Sigmoid colon (tissue), 4 donors: ENCODE measurements at regions not wholly inside any gene's neighbourhood (a gene's known extent, or its start where the extent isn't known, plus 50 kb on each side); places are given as distances from the start of the nearest gene placed in this dataset.

ENCODE experiments used
- EP300 ChIP-seq, 4 donors: sonication (generic); formaldehyde crosslinking; IDR thresholded peaks; one replicate each; pipeline ENCODE4 v1.6.1; 2017; ENCODE audit warnings: antibody characterized with exemption in 4 of 4
- POLR2AphosphoS5 ChIP-seq, 4 donors: sonication (generic); formaldehyde crosslinking; IDR thresholded peaks; one replicate each; pipeline ENCODE4 v1.6.1; 2017; ENCODE audit warnings: antibody characterized with exemption in 4 of 4
- TF ChIP-seq, protein P1 (sequence below), 4 experiments: fragments of 450-650 bp in 3 of 4; fragments of 200-600 bp in 1 of 4; IDR thresholded peaks; one replicate each; pipeline ENCODE4 v1.5.1; 2016 to 2019; ENCODE audit warnings: antibody characterized with exemption in 4 of 4, mild to moderate bottlenecking in 3 of 4, moderate library complexity in 2 of 4

DNA sequence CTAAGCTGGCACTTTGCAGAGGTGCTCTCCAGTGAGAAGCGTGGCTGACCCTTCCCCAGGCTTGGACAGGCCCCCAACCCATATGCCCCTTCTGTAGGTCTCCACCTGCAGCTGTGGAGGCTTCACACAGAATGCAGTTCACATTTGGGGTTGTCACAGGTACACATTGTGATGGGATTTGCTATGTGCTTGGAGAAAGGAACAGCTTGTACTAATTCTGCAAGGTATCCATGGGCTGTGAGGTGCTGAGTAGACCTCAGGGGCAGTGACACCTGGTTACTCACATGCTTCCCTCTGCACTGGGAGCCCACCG, 188.9 kb downstream of the CXCL12 start:
- TF ChIP-seq, protein P1, sequence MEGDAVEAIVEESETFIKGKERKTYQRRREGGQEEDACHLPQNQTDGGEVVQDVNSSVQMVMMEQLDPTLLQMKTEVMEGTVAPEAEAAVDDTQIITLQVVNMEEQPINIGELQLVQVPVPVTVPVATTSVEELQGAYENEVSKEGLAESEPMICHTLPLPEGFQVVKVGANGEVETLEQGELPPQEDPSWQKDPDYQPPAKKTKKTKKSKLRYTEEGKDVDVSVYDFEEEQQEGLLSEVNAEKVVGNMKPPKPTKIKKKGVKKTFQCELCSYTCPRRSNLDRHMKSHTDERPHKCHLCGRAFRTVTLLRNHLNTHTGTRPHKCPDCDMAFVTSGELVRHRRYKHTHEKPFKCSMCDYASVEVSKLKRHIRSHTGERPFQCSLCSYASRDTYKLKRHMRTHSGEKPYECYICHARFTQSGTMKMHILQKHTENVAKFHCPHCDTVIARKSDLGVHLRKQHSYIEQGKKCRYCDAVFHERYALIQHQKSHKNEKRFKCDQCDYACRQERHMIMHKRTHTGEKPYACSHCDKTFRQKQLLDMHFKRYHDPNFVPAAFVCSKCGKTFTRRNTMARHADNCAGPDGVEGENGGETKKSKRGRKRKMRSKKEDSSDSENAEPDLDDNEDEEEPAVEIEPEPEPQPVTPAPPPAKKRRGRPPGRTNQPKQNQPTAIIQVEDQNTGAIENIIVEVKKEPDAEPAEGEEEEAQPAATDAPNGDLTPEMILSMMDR (IDR thresholded peaks at IDR 0.05): no peak
- TF ChIP-seq EP300 (IDR thresholded peaks at IDR 0.05) (no peak), POLR2AphosphoS5 (IDR thresholded peaks at IDR 0.05) (no peak)
